GM21723 (cell line): ENCODE measurements at regions not wholly inside any gene's neighbourhood (a gene's known extent, or its start where the extent isn't known, plus 50 kb on each side); places are given as distances from the start of the nearest gene placed in this dataset.
"Not testable (repeated sequence)": the region's sequence is repeated elsewhere in the genome, so short reads cannot be mapped to it uniquely, and the experiment has no call there.

Source experiments
- ATAC-seq: cut with Tn5 transposase; IDR thresholded peaks from one replicate; pipeline ENCODE4 v1.9.1; 2021; ENCODE audit warnings: mild to moderate bottlenecking, moderate library complexity; ENCODE audit not compliant: unreplicated experiment

- ATAC-seq, result not testable (repeated sequence)
Observed at GRCh38 chr5:177664737-177665136, 64.8 kb downstream of the B4GALT7 start.

- not testable (repeated sequence) for ATAC-seq
Observed at GRCh38 chr5:177665172-177665571, 65.2 kb downstream of the B4GALT7 start.

GRCh38 chr5:177665960-177666359 is 66.0 kb downstream of the B4GALT7 start:
- not testable (repeated sequence) for ATAC-seq

DNA sequence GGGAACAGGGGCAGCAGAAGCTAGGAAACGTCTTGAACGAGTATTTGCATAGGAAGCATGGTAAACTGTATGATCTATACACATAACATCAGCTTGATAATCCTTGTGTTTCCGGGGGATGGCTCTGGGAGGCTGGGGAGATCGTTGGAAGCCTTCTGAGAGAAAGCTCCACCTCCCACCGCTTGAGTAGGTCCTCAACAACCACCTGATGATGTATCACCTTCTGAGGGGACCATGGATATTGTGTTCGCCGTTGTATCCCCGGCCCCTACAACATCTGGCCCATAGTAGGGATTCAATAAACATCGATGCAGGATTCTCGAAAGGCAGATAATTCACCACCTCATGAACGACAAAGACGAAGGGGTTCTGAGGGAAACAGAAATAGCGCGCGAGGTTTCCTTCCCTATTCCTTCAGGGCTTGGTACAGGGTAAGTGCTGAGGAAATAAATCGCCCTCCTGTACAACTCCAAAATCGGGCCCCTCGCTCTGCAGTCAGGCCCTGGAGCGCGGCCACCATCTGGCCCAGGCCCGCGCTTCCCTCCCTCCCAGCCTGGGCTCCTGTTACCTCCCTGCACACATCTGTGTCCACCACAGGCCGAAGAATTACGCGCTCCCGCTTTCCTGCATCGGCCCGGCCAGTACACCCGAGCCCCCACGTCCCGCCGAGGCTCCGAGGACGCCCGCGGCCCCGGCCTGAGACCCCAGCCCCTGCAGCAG is 71.3 kb downstream of the B4GALT7 start:
- ATAC-seq, result peak; percentile 40

- peak; percentile 74 for ATAC-seq
Observed at GRCh38 chr5:177671755-177672690, 72.1 kb downstream of the B4GALT7 start.
